Upper lobe of left lung (tissue), 6 donors: ENCODE measurements at regions not wholly inside any gene's neighbourhood (a gene's known extent, or its start where the extent isn't known, plus 50 kb on each side); places are given as distances from the start of the nearest gene placed in this dataset.

Experiments used
- ATAC-seq, 2 donors: fragments of 200-7000 bp; cut with Tn5 transposase; one replicate each; pipeline ENCODE4 v1.9.1; 2022; ENCODE audit warnings: mild to moderate bottlenecking in 2 of 2, moderate library complexity in 2 of 2; ENCODE audit not compliant: low FRiP score in 2 of 2
- DNase-seq, 2 donors: peaks; one replicate each; pipeline ENCODE4 v3.0.0-alpha.2; 2019 to 2020
- H3K27ac ChIP-seq, 4 donors: fragments of 200-600 bp; sonication (generic); one replicate each; pipeline ENCODE4 v1.5.1; 2016 to 2019
- H3K27me3 ChIP-seq, 4 donors: fragments of 200-600 bp; sonication (generic); one replicate each; pipeline ENCODE4 v1.5.1; 2017 to 2019
- H3K36me3 ChIP-seq, 4 donors: fragments of 200-600 bp; sonication (generic); one replicate each; pipeline ENCODE4 v1.5.1; 2016 to 2019
- H3K4me1 ChIP-seq, 4 donors: fragments of 200-600 bp; sonication (generic); one replicate each; pipeline ENCODE4 v1.5.1; 2018 to 2019
- H3K4me3 ChIP-seq, 4 donors: fragments of 200-600 bp; sonication (generic); one replicate each; pipeline ENCODE4 v1.5.1; 2017 to 2019; ENCODE audit warnings: mild to moderate bottlenecking in 2 of 4, moderate library complexity in 1 of 4
- H3K9me3 ChIP-seq, 4 donors: fragments of 200-600 bp; sonication (generic); one replicate each; pipeline ENCODE4 v1.5.1; 2018 to 2019
- CTCF ChIP-seq, 6 experiments: fragments of 450-650 bp in 4 of 6; fragments of 200-600 bp in 2 of 6; sonication (generic) in 2 of 6; IDR thresholded peaks; one replicate each; pipeline ENCODE4 v1.5.1; 2016 to 2019; ENCODE audit warnings: antibody characterized with exemption in 6 of 6
- EP300 ChIP-seq, 4 donors: sonication (generic); formaldehyde crosslinking; IDR thresholded peaks; one replicate each; pipeline ENCODE4 v1.5.1; 2017; ENCODE audit warnings: antibody characterized with exemption in 4 of 4, control low read depth in 2 of 4
- POLR2A ChIP-seq, 4 donors: fragments of 450-650 bp; IDR thresholded peaks; one replicate each; pipeline ENCODE4 v1.5.1; 2016 to 2017; ENCODE audit warnings: antibody characterized with exemption in 4 of 4, mild to moderate bottlenecking in 2 of 4
- POLR2AphosphoS5 ChIP-seq, 2 donors: sonication (generic); formaldehyde crosslinking; IDR thresholded peaks; one replicate each; pipeline ENCODE4 v1.5.1; 2017; ENCODE audit warnings: antibody characterized with exemption in 2 of 2
- WGBS, 2 donors: methylation state at CpG; one replicate each; pipeline ENCODE4 v1.1.5; 2017 to 2018; 5-methylcytosine and 5-hydroxymethylcytosine counted together
- donor health status: DM: no; HTN: no; CAD: no; lungs with moderate emphysema.
- donor health status: DM: no; HTN: yes; CAD: no; lungs with severe emphysema.

GRCh38 chr6:132868057-132868456, 53.7 kb downstream of the RPS12 start:
- 86 to 90% methylated on average over 1 of the region's 1 CpG for WGBS, 2 donors
- no peaks in the 10 kb centered on the region for H3K27me3 ChIP-seq
- H3K9me3 ChIP-seq: no peaks in the 10 kb centered on the region
- ATAC-seq (no peak), DNase-seq (no peak)
- TF ChIP-seq EP300 (IDR thresholded peaks at IDR 0.05) (no peak), POLR2AphosphoS5 (IDR thresholded peaks at IDR 0.05) (no peak), POLR2A (IDR thresholded peaks at IDR 0.05) (no peak), CTCF (IDR thresholded peaks at IDR 0.05) (no peak)
- no peaks in the 10 kb centered on the region for H3K36me3 ChIP-seq
- no peak overlapping the region for H3K27ac ChIP-seq
- H3K4me1 ChIP-seq: no peaks in the 10 kb centered on the region
- no peak overlapping the region for H3K4me3 ChIP-seq

- ATAC-seq (no peak), DNase-seq (no peak)
- Histone ChIP-seq H3K9me3 (peaks cover 0 to 5% (median 2%) of the 10 kb centered on the region in 4 donors), H3K27me3 (no peaks in the 10 kb centered on the region), H3K27ac (no peak overlapping the region), H3K4me1 (no peaks in the 10 kb centered on the region), H3K4me3 (no peak overlapping the region), H3K36me3 (no peaks in the 10 kb centered on the region)
- WGBS, 2 donors: 84 to 86% methylated on average over 1 of the region's 1 CpG
- TF ChIP-seq POLR2AphosphoS5 (IDR thresholded peaks at IDR 0.05): no peak
- no peak for TF ChIP-seq EP300 (IDR thresholded peaks at IDR 0.05)
- no peak for TF ChIP-seq CTCF (IDR thresholded peaks at IDR 0.05)
- TF ChIP-seq POLR2A (IDR thresholded peaks at IDR 0.05): no peak
Observed at GRCh38 chr6:132872923-132873322, 58.6 kb downstream of the RPS12 start.

GRCh38 chr6:132877003-132877402, 62.6 kb downstream of the RPS12 start:
- Histone ChIP-seq H3K27me3 (no peaks in the 10 kb centered on the region), H3K4me3 (no peak overlapping the region), H3K36me3 (no peaks in the 10 kb centered on the region), H3K9me3 (peaks cover 0 to 5% (median 2%) of the 10 kb centered on the region in 4 donors), H3K27ac (no peak overlapping the region), H3K4me1 (no peaks in the 10 kb centered on the region)
- TF ChIP-seq POLR2A (IDR thresholded peaks at IDR 0.05): no peak
- TF ChIP-seq CTCF (IDR thresholded peaks at IDR 0.05): no peak
- no peak for TF ChIP-seq POLR2AphosphoS5 (IDR thresholded peaks at IDR 0.05)
- TF ChIP-seq EP300 (IDR thresholded peaks at IDR 0.05): no peak
- DNase-seq: no peak
- no peak for ATAC-seq
- WGBS, 2 donors: 82 to 85% methylated on average over 2 of the region's 2 CpGs

GRCh38 chr6:132887204-132887603, 72.8 kb downstream of the RPS12 start:
- no peaks in the 10 kb centered on the region for H3K4me1 ChIP-seq
- no peaks in the 10 kb centered on the region for H3K36me3 ChIP-seq
- 30 to 42% methylated on average over 1 of the region's 1 CpG for WGBS, 2 donors
- DNase-seq: no peak
- no peak overlapping the region for H3K4me3 ChIP-seq
- TF ChIP-seq POLR2A (IDR thresholded peaks at IDR 0.05): no peak
- no peak for TF ChIP-seq POLR2AphosphoS5 (IDR thresholded peaks at IDR 0.05)
- no peak for TF ChIP-seq CTCF (IDR thresholded peaks at IDR 0.05)
- TF ChIP-seq EP300 (IDR thresholded peaks at IDR 0.05): no peak
- H3K9me3 ChIP-seq: no peaks in the 10 kb centered on the region
- ATAC-seq: no peak
- no peaks in the 10 kb centered on the region for H3K27me3 ChIP-seq
- no peak overlapping the region for H3K27ac ChIP-seq

- Histone ChIP-seq H3K9me3 (no peaks in the 10 kb centered on the region), H3K4me3 (no peak overlapping the region), H3K27me3 (no peaks in the 10 kb centered on the region), H3K4me1 (no peaks in the 10 kb centered on the region), H3K36me3 (no peaks in the 10 kb centered on the region), H3K27ac (no peak overlapping the region)
- ATAC-seq (no peak), DNase-seq (no peak)
- TF ChIP-seq CTCF (IDR thresholded peaks at IDR 0.05) (no peak), POLR2AphosphoS5 (IDR thresholded peaks at IDR 0.05) (no peak), POLR2A (IDR thresholded peaks at IDR 0.05) (no peak), EP300 (IDR thresholded peaks at IDR 0.05) (no peak)
- 90 to 91% methylated on average over 2 of the region's 2 CpGs for WGBS, 2 donors
Observed at GRCh38 chr6:132888701-132889100, 74.3 kb downstream of the RPS12 start.
